ENCODE measurements at regions not wholly inside any gene's neighbourhood (a gene's known extent, or its start where the extent isn't known, plus 50 kb on each side); places are given as distances from the start of the nearest gene placed in this dataset.
"Not testable (repeated sequence)": the region's sequence is repeated elsewhere in the genome, so short reads cannot be mapped to it uniquely, and the experiment has no call there.

DNA sequence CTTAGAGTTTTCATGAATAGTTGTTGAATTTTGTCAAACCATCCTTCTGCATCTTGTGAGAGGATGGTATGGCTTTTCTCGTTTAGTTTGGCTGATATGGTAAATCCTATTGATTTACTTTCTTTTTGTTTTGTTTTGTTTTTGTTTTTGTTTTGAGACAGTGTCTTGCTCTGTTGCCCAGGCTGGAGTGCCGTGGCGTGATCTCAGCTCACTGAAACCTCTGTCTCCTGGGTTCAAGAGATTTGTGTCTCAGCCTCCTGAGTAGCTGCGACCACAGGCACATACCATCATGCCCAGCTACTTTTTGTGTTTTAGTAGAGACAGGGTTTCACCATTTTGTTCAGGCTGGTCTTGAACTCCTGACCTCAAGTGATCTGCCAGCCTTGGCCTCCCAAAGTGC, 101.3 kb upstream of the HAO2 start:
- H3K36me3 ChIP-seq (ENCODE audit: insufficient read depth, low read length); H3K4me1 Mint-ChIP-seq; H3K27ac ChIP-seq (ENCODE audit: low read depth, low read length); DNase-seq; H3K9me3 ChIP-seq (ENCODE audit: control insufficient read depth in 1 of 2, low read length in 2 of 2); intact Hi-C loops (cut with micrococcal nuclease); H3K4me1 ChIP-seq (ENCODE audit: insufficient read depth, low read length); H3K9me3 Mint-ChIP-seq; H3K27me3 ChIP-seq (ENCODE audit: insufficient read depth, low read length); H3K27ac Mint-ChIP-seq; H3K4me3 ChIP-seq (ENCODE audit: low read length in 2 of 2); H3K4me3 Mint-ChIP-seq; H3K36me3 Mint-ChIP-seq; H3K27me3 Mint-ChIP-seq; POLR2A ChIA-PET (ENCODE audit: partially characterized antibody): not testable (repeated sequence)
- CTCF ChIA-PET (ENCODE audit: partially characterized antibody) = interaction anchor here (1.2 kb wide), 1 partner anchor 8 kb away, joined by 3 read pairs; no protein-coding TSS in a partner anchor

DNA sequence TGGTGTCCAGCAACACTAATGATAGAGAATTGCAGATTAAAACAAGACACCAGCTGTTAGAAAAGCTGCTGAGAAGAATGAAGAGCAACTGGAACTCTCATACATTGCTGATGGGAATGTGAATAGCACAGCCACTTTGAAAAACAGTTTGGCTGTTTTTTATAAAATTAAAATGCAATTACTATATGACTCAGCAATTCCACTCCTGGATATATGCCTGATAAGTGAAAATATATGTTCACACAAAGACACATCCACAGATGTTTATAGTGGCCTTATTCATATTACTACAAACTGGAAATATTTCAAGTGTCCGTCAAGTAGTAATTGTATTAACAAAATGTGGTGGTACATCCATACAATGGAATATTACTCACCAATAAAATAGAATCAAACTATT, 99.7 kb upstream of the HAO2 start:
- Histone ChIP-seq H3K36me3 (ENCODE audit: insufficient read depth, low read length) (no peaks in the 10 kb centered on the region), H3K9me3 (ENCODE audit: control insufficient read depth in 1 of 2, low read length in 2 of 2) (no peaks in the 10 kb centered on the region), H3K4me1 (ENCODE audit: insufficient read depth, low read length) (no peaks in the 10 kb centered on the region), H3K4me3 (ENCODE audit: low read length in 2 of 2) (no peak overlapping the region), H3K27me3 (ENCODE audit: insufficient read depth, low read length) (no peaks in the 10 kb centered on the region), H3K27ac (ENCODE audit: low read depth, low read length) (no peak overlapping the region)
- Mint-ChIP-seq H3K27ac (no peak overlapping the region), H3K36me3 (no peaks in the 10 kb centered on the region), H3K27me3 (peaks cover 4 to 6% of the 10 kb centered on the region in 2 donors), H3K4me3 (no peak overlapping the region), H3K9me3 (peaks cover 0 to 7% (median 0%) of the 10 kb centered on the region in 8 donors), H3K4me1 (no peaks in the 10 kb centered on the region)
- POLR2A ChIA-PET (ENCODE audit: partially characterized antibody) = no interaction called here
- CTCF ChIA-PET (ENCODE audit: partially characterized antibody) = no interaction called here
- intact Hi-C loops (cut with micrococcal nuclease) = no loop called here
- no peak for DNase-seq

DNA sequence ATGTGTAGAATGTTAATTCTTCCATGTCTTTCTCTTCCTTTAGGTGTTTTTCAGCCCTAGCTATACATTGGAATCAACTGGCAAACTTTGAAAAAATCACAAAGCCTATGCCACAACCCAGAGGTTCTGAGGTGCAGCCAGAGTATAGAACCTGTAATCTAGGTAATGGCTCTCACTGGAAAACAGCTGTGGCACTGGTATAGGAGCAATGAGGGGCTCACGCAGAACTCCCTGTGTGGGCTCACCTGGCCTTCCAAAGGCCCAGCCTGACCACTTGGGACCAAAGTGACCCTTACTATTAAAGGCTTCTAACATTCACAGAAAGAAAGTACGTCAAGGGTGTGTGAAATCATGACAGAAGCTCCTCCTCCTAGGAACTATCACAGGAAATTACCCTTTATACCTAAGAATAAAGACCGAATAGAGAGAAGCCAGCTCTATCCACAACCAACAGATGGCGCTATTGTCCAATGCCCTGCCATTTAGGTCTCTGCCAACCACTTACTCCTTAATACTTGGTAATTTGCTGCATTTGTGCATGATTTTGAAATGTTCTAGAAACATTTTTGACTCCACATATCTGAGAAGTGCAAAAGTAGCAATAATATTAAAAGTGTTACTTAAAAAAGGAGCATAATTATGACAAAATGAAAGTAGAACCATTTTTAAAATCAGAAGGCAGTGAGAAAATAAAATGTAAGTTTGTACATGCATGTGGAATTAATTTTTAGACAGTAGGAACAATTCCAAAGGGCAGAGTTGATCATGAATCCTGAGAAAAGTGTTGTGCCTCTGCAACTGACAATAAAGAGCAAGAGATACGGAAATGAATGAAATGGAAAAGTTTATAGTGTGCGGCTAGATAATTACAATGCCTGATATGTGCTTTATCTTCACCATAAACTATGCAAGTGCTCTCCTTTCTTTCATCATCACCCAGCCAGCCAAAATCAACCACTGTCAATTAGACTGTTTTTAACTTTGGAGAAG, 93.1 kb upstream of the HAO2 start:
- H3K9me3 ChIP-seq (ENCODE audit: control insufficient read depth in 1 of 2, low read length in 2 of 2) = no peaks in the 10 kb centered on the region
- H3K4me1 Mint-ChIP-seq = no peaks in the 10 kb centered on the region
- H3K27me3 Mint-ChIP-seq = peaks cover 4 to 5% of the 10 kb centered on the region in 2 donors
- H3K36me3 Mint-ChIP-seq = no peaks in the 10 kb centered on the region
- CTCF ChIA-PET (ENCODE audit: partially characterized antibody) = interaction anchor here (1.0 to 2.5 kb wide), 16 partner anchors 9 to 403 kb away, joined by 3 to 16 read pairs (median 4); partner anchors contain the start of genes HAO2 and WARS2
- POLR2A ChIA-PET (ENCODE audit: partially characterized antibody) = no interaction called here
- H3K4me3 ChIP-seq (ENCODE audit: low read length in 2 of 2) = no peak overlapping the region
- H3K36me3 ChIP-seq (ENCODE audit: insufficient read depth, low read length) = no peaks in the 10 kb centered on the region
- no peaks in the 10 kb centered on the region for H3K27me3 ChIP-seq (ENCODE audit: insufficient read depth, low read length)
- DNase-seq = peak in 4 of 5 donors; percentile 19 to 28 (median 26)
- no peaks in the 10 kb centered on the region for H3K4me1 ChIP-seq (ENCODE audit: insufficient read depth, low read length)
- H3K27ac ChIP-seq (ENCODE audit: low read depth, low read length) = no peak overlapping the region
- peak overlapping the region in 1 of 7 donors; percentile 54 for H3K27ac Mint-ChIP-seq
- no peak overlapping the region for H3K4me3 Mint-ChIP-seq
- intact Hi-C loops (cut with micrococcal nuclease) = loop anchor here (1.0 kb wide), 1 partner anchor 400 kb away; no protein-coding TSS in a partner anchor
- H3K9me3 Mint-ChIP-seq = no peaks in the 10 kb centered on the region

DNA sequence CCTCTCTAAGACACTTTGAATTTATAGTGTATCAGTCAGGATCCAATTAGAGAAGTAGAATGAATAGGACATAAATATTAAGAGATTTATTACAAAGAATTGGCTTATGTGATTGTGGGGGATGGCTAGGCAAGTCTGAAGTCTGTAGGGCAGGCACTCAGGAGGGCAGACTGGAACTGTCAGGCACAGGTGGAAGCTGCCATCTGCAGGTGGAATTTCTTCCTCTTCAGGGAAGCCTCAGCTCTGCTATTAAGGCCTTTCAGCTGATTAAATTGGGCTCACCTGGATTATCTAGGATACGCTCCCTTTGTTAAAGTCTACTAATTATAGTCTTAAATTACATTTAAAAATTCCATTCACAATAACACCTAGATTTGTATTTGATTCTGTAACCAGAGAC, 92.0 kb upstream of the HAO2 start:
- Histone ChIP-seq H3K4me1 (ENCODE audit: insufficient read depth, low read length) (no peaks in the 10 kb centered on the region), H3K36me3 (ENCODE audit: insufficient read depth, low read length) (no peaks in the 10 kb centered on the region), H3K4me3 (ENCODE audit: low read length in 2 of 2) (no peak overlapping the region), H3K27me3 (ENCODE audit: insufficient read depth, low read length) (no peaks in the 10 kb centered on the region), H3K27ac (ENCODE audit: low read depth, low read length) (no peak overlapping the region), H3K9me3 (ENCODE audit: control insufficient read depth in 1 of 2, low read length in 2 of 2) (no peaks in the 10 kb centered on the region)
- DNase-seq = no peak
- POLR2A ChIA-PET (ENCODE audit: partially characterized antibody) = no interaction called here
- Mint-ChIP-seq H3K4me1 (no peaks in the 10 kb centered on the region), H3K27me3 (peaks cover 2 to 5% of the 10 kb centered on the region in 2 donors), H3K36me3 (no peaks in the 10 kb centered on the region), H3K9me3 (no peaks in the 10 kb centered on the region), H3K4me3 (no peak overlapping the region), H3K27ac (no peak overlapping the region)
- intact Hi-C loops (cut with micrococcal nuclease) = no loop called here
- CTCF ChIA-PET (ENCODE audit: partially characterized antibody) = interaction anchor here (0.7 to 2.5 kb wide), 7 partner anchors 9 to 270 kb away, joined by 3 to 7 read pairs (median 4); no protein-coding TSS in a partner anchor

DNA sequence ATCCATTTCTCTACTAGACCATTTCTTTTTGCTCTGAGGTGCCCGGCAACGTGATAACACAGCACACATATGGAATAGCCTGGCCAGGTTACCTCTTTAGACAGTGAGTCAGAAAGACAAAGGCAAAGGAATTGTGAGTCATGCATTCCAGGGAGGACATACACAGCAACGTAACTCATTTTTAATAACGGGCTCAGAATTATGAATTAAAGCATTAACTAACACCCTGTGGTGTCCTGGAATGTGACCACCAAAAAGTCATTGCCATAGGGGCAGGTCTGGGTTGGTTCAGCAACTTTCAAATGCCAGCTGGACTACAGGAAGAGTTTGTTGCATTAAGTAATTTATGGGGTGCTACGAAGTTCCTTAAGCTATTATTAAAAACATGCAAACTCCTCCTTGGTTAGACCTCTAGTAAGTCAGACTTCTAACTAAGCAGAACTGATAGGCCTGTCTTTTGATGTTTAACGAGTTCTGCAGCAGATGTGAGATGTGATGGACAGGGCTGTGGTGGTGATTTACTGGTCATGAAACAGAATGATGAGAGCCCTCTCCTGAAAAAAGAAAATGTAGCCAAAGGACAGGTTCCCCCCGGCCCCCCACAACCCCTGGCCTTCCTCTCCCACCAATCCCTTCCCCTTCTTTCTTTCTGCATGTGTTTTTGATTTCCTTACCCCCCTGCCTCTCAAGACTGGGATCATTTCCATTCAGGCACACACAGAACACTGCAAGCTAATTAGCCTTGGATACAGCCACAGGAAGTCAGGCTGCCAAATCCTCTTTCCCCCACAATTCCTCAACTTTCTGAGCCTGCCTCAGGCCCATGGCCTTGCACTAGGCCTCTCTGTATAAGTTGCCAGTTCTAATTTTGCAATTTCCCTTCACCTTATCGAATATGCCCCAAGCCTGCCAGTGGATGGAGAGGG, 88.9 kb upstream of the HAO2 start:
- Histone ChIP-seq H3K4me3 (ENCODE audit: low read length in 2 of 2) (no peak overlapping the region), H3K9me3 (ENCODE audit: control insufficient read depth in 1 of 2, low read length in 2 of 2) (no peaks in the 10 kb centered on the region), H3K4me1 (ENCODE audit: insufficient read depth, low read length) (no peaks in the 10 kb centered on the region), H3K27me3 (ENCODE audit: insufficient read depth, low read length) (no peaks in the 10 kb centered on the region), H3K27ac (ENCODE audit: low read depth, low read length) (no peak overlapping the region), H3K36me3 (ENCODE audit: insufficient read depth, low read length) (no peaks in the 10 kb centered on the region)
- Mint-ChIP-seq H3K4me3 (no peak overlapping the region), H3K27me3 (peaks cover 4 to 6% of the 10 kb centered on the region in 2 donors), H3K27ac (no peak overlapping the region), H3K4me1 (no peaks in the 10 kb centered on the region), H3K36me3 (no peaks in the 10 kb centered on the region), H3K9me3 (no peaks in the 10 kb centered on the region)
- ChIA-PET CTCF (ENCODE audit: partially characterized antibody) (no interaction called here), POLR2A (ENCODE audit: partially characterized antibody) (no interaction called here)
- intact Hi-C loops (cut with micrococcal nuclease) = no loop called here
- no peak for DNase-seq

DNA sequence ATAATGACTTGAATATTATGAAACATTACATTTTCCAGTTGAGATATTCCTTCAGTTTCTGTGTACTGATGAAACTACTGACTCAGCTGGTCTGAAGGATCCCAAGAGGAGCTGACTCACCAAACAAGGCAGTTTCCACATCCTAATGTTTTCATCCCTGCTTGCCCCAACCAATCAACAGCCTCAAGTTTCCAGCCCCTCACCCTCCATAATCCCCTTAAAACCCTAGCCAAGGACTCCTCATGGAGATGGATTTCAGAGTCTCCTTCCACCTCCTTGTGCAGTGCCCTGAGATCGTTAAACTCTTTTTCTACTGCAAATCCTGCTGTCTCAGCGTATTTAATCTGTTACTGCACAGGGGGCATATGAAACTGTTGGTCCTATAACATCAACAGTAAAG, 83.1 kb upstream of the HAO2 start:
- Mint-ChIP-seq H3K27ac (no peak overlapping the region), H3K36me3 (no peaks in the 10 kb centered on the region), H3K4me3 (no peak overlapping the region), H3K4me1 (no peaks in the 10 kb centered on the region), H3K9me3 (no peaks in the 10 kb centered on the region), H3K27me3 (peaks cover 12 to 13% of the 10 kb centered on the region in 2 donors)
- Histone ChIP-seq H3K4me3 (ENCODE audit: low read length in 2 of 2) (no peak overlapping the region), H3K36me3 (ENCODE audit: insufficient read depth, low read length) (no peaks in the 10 kb centered on the region), H3K9me3 (ENCODE audit: control insufficient read depth in 1 of 2, low read length in 2 of 2) (no peaks in the 10 kb centered on the region), H3K27ac (ENCODE audit: low read depth, low read length) (no peak overlapping the region), H3K4me1 (ENCODE audit: insufficient read depth, low read length) (no peaks in the 10 kb centered on the region), H3K27me3 (ENCODE audit: insufficient read depth, low read length) (no peaks in the 10 kb centered on the region)
- POLR2A ChIA-PET (ENCODE audit: partially characterized antibody) = no interaction called here
- intact Hi-C loops (cut with micrococcal nuclease) = no loop called here
- DNase-seq = no peak
- CTCF ChIA-PET (ENCODE audit: partially characterized antibody) = interaction anchor here (1.6 kb wide), 1 partner anchor 10 kb away, joined by 7 read pairs; no protein-coding TSS in a partner anchor

Measured in CD4-positive, alpha-beta memory T cell (primary cell).